Spinal cord (tissue), 9 donors: ENCODE measurements at regions not wholly inside any gene's neighbourhood (a gene's known extent, or its start where the extent isn't known, plus 50 kb on each side); places are given as distances from the start of the nearest gene placed in this dataset.
"Not testable (repeated sequence)": the region's sequence is repeated elsewhere in the genome, so short reads cannot be mapped to it uniquely, and the experiment has no call there.

Experiments
- DNase-seq, 6 donors: peaks; one replicate each; pipeline versions ENCODE4 v3.0.0 to v3.0.0-alpha.2; 2013 to 2015; ENCODE audit warnings: low spot score in 6 of 6, low read depth in 4 of 6
- H3K27ac ChIP-seq: one replicate; pipeline ENCODE4 v1.5.1; 2013; ENCODE audit warnings: low read depth, low read length, control low read depth
- H3K27me3 ChIP-seq: one replicate; pipeline ENCODE4 v1.6.1; 2013; ENCODE audit warnings: low read length; ENCODE audit not compliant: control insufficient read depth, insufficient read depth
- H3K36me3 ChIP-seq: one replicate; pipeline ENCODE4 v1.6.1; 2013; ENCODE audit warnings: low read length; ENCODE audit not compliant: control insufficient read depth, insufficient read depth
- H3K4me1 ChIP-seq: one replicate; pipeline ENCODE4 v1.6.1; 2013; ENCODE audit warnings: low read length; ENCODE audit not compliant: control insufficient read depth, insufficient read depth
- H3K4me3 ChIP-seq: one replicate; pipeline ENCODE4 v1.5.1; 2013; ENCODE audit warnings: low read depth, low read length, control low read depth
- H3K9me3 ChIP-seq: one replicate; pipeline ENCODE4 v1.6.1; 2013; ENCODE audit warnings: low read length; ENCODE audit not compliant: control insufficient read depth, insufficient read depth
- WGBS: methylation state at CpG from one replicate; pipeline ENCODE4 v1.1.5; 2013; ENCODE audit warnings: missing lambda C conversion rate; ENCODE audit not compliant: insufficient coverage; 5-methylcytosine and 5-hydroxymethylcytosine counted together
- donor health status: healthy.

GRCh38 chr5:100017520-100018262, 517.5 kb upstream of the FAM174A start:
- WGBS: 17% methylated on average over 2 of the region's 6 CpGs
- peak in 2 of 6 donors; percentile 18 to 36 for DNase-seq
- H3K27ac ChIP-seq: no peak overlapping the region
- no peaks in the 10 kb centered on the region for H3K36me3 ChIP-seq
- no peaks in the 10 kb centered on the region for H3K27me3 ChIP-seq
- no peaks in the 10 kb centered on the region for H3K9me3 ChIP-seq
- H3K4me1 ChIP-seq: no peaks in the 10 kb centered on the region
- no peak overlapping the region for H3K4me3 ChIP-seq

- WGBS: no CpG with 5 or more reads among the region's 4 CpGs
- H3K9me3 ChIP-seq, DNase-seq, H3K36me3 ChIP-seq, H3K27ac ChIP-seq, H3K4me3 ChIP-seq, H3K27me3 ChIP-seq, H3K4me1 ChIP-seq: not testable (repeated sequence)
These were observed 521.9 kb upstream of the FAM174A start for GRCh38 chr5:100013305-100013704.

- H3K27ac ChIP-seq: not testable (repeated sequence)
These were observed 524.0 kb upstream of the FAM174A start for GRCh38 chr5:100011160-100011559.

DNA sequence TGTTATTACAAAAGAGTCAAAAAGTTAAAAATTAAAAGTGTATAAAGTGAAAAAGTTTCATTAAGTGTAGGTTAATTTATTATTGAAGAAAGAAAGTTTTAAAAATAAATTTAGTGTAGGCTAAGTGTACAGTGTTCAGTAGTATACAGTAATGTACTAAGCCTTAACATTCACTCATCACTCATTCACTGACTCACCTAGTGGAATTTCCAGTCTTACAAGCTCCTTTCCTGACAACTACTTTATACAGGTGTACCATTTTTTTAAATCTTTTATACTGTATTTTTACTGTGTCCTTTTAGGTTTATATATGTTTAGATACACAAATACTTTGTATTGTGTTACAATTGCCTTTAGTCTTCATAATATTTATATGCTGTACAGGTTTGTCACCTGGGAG, 530.2 kb upstream of the FAM174A start:
- Histone ChIP-seq H3K9me3 (no peaks in the 10 kb centered on the region), H3K4me1 (no peaks in the 10 kb centered on the region), H3K27ac (no peak overlapping the region), H3K27me3 (no peaks in the 10 kb centered on the region), H3K4me3 (no peak overlapping the region), H3K36me3 (no peaks in the 10 kb centered on the region)
- no peak for DNase-seq

More at GRCh38 chr5:100011160-100011559, 524.0 kb upstream of the FAM174A start:
- DNase-seq, H3K36me3 ChIP-seq, H3K9me3 ChIP-seq, H3K4me1 ChIP-seq, H3K4me3 ChIP-seq, H3K27me3 ChIP-seq: not testable (repeated sequence)
- 98% methylated on average over 6 of the region's 10 CpGs for WGBS

- peak in 1 of 6 donors; percentile 63 for DNase-seq
- no peaks in the 10 kb centered on the region for H3K9me3 ChIP-seq
These were observed 536.9 kb upstream of the FAM174A start for GRCh38 chr5:99998319-99998718.

GRCh38 chr5:99995407-99995806, 539.8 kb upstream of the FAM174A start:
- H3K9me3 ChIP-seq: no peaks in the 10 kb centered on the region
- WGBS: no CpG with 5 or more reads among the region's 2 CpGs
- no peak overlapping the region for H3K27ac ChIP-seq
- H3K27me3 ChIP-seq: no peaks in the 10 kb centered on the region
- no peak for DNase-seq
- no peaks in the 10 kb centered on the region for H3K4me1 ChIP-seq
- no peak overlapping the region for H3K4me3 ChIP-seq
- no peaks in the 10 kb centered on the region for H3K36me3 ChIP-seq

More at GRCh38 chr5:99998319-99998718, 536.9 kb upstream of the FAM174A start:
- H3K27me3 ChIP-seq: no peaks in the 10 kb centered on the region
- no peak overlapping the region for H3K4me3 ChIP-seq
- H3K36me3 ChIP-seq: no peaks in the 10 kb centered on the region
- H3K27ac ChIP-seq: no peak overlapping the region
- WGBS: 62% methylated on average over 2 of the region's 2 CpGs
- H3K4me1 ChIP-seq: no peaks in the 10 kb centered on the region

GRCh38 chr5:99973779-99974178, 561.4 kb upstream of the FAM174A start:
- Histone ChIP-seq H3K36me3 (no peaks in the 10 kb centered on the region), H3K4me1 (no peaks in the 10 kb centered on the region), H3K4me3 (no peak overlapping the region), H3K27me3 (no peaks in the 10 kb centered on the region), H3K9me3 (no peaks in the 10 kb centered on the region), H3K27ac (no peak overlapping the region)
- WGBS: no CpG with 5 or more reads among the region's 4 CpGs
- DNase-seq: peak in 1 of 6 donors; percentile 6

DNA sequence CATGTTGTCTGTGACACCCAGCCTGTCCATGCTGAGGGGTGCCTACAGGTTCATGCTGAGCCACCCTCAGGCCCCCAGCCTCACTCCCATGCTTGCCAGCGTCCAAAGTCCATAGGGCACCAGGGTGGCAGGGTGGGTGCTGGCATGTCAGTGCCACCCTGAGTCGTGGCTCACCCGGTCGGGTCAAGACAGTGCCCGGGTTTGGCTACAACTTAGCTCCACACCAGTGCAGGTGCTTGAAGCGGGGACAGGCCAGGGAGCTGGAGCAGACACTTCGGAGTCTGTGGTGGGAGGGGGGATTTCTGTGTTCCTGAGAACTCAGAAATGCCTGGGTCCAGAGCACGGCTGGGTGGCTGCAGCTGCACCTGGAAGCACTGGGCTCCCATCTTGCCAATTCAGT, 579.2 kb upstream of the FAM174A start:
- Histone ChIP-seq H3K36me3 (no peaks in the 10 kb centered on the region), H3K9me3 (no peaks in the 10 kb centered on the region), H3K27me3 (no peaks in the 10 kb centered on the region), H3K4me3 (no peak overlapping the region), H3K4me1 (no peaks in the 10 kb centered on the region), H3K27ac (no peak overlapping the region)
- WGBS: 89% methylated on average over 6 of the region's 8 CpGs
- no peak for DNase-seq

GRCh38 chr5:99955006-99955405, 580.2 kb upstream of the FAM174A start:
- Histone ChIP-seq H3K4me1 (no peaks in the 10 kb centered on the region), H3K36me3 (no peaks in the 10 kb centered on the region), H3K27me3 (no peaks in the 10 kb centered on the region), H3K4me3 (no peak overlapping the region), H3K9me3 (no peaks in the 10 kb centered on the region), H3K27ac (no peak overlapping the region)
- 97% methylated on average over 9 of the region's 10 CpGs for WGBS
- DNase-seq: no peak

- no peaks in the 10 kb centered on the region for H3K27me3 ChIP-seq
- no peak overlapping the region for H3K4me3 ChIP-seq
- DNase-seq: no peak
- no peak overlapping the region for H3K27ac ChIP-seq
- no peaks in the 10 kb centered on the region for H3K4me1 ChIP-seq
- 98% methylated on average over 12 of the region's 12 CpGs for WGBS
- no peaks in the 10 kb centered on the region for H3K36me3 ChIP-seq
- H3K9me3 ChIP-seq: no peaks in the 10 kb centered on the region
These were observed 585.1 kb upstream of the FAM174A start for GRCh38 chr5:99949969-99950524.
